OCI-LY3 (cell line): ENCODE measurements at regions not wholly inside any gene's neighbourhood (a gene's known extent, or its start where the extent isn't known, plus 50 kb on each side); places are given as distances from the start of the nearest gene placed in this dataset.

Experiments used
- CTCF ChIP-seq: fragments of 200-600, 300-600 bp; sonication (generic); IDR thresholded peaks from 2 replicates; pipeline ENCODE4 v1.5.1; 2014; ENCODE audit warnings: antibody characterized with exemption, low read length, low read depth
- EZH2phosphoT487 ChIP-seq: fragments of 200-600 bp; shearing (Covaris generic); IDR thresholded peaks from 2 replicates; pipeline ENCODE4 v1.6.1; 2018; ENCODE audit warnings: antibody characterized with exemption, mixed run types, low read depth

- TF ChIP-seq CTCF (no peak), EZH2phosphoT487 (no peak)
Measured at GRCh38 chr12:131404705-131405104, 306.2 kb upstream of the SFSWAP start.
